ENCODE measurements at regions not wholly inside any gene's neighbourhood (a gene's known extent, or its start where the extent isn't known, plus 50 kb on each side); places are given as distances from the start of the nearest gene placed in this dataset.

DNA sequence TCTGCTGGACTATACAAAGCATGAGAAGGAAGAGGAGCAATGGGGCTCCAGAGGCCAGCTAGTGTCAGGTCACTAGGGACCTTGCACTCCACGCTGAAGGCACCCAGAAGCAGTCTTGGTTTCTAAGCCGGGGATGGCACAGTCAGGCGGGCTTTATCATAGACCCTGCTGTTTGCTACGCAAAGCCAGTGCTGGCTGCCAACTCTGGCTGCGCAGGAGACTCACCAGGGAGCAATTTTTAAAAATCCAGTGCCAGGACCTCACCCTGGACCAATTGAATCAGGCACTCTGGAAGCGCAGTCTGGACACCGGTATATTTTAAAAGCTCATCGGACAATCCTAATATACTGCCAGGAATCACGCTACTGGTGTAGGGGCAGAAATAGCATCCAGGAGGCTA lies 368.5 kb upstream of the XYLT1 start:
- no peak overlapping the region for H3K27ac ChIP-seq
- no peak for DNase-seq
- H3K36me3 ChIP-seq, result no peaks in the 10 kb centered on the region
- intact Hi-C loops (cut with DNase I), result no loop called here
- H3K9me3 ChIP-seq, result no peaks in the 10 kb centered on the region
- TF ChIP-seq CTCF (IDR thresholded peaks at IDR 0.05), result no peak
- H3K27me3 ChIP-seq (ENCODE audit: low read depth), result peaks cover 3% of the 10 kb centered on the region
- H3K4me3 ChIP-seq, result no peak overlapping the region
- no peaks in the 10 kb centered on the region for H3K4me1 ChIP-seq
- ATAC-seq, result no peak

DNA sequence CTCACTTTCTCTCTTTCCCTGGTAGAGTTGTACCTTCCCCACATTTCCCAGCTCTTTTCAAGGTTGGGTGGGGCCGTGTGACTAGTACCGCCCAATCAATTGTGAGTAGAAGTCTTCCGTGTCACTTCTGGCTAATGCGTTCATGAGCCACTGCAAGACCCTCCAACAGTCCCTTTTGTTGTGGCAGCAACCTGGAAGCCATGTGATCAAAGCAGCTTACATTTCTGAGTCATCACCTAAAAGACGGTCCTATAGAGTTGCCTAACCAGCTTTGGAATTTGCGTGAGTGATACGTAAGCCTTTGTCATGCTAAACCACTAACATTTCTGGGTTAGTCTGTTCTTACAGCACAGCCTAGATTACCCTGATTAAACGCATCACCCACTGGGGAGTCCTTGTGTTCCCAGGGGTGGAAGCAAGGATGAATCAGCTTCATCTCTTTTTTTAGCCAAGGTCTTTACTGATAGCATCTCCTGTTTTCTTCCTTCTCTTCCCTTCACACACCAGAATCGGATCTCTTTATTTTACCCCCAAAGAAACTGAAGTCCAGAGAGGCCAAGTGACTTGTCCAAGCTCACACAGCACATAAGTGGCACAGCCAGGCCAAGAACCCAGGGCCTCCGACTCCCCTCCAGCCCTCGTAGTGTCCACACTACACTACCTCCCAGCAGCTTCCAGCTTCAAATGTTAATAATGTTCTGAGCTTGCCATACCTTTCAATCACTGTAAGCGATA lies 366.3 kb upstream of the XYLT1 start:
- ATAC-seq, result no peak
- no peak overlapping the region for H3K27ac ChIP-seq
- H3K27me3 ChIP-seq (ENCODE audit: low read depth), result peaks cover 3% of the 10 kb centered on the region
- H3K4me1 ChIP-seq, result no peaks in the 10 kb centered on the region
- H3K9me3 ChIP-seq, result no peaks in the 10 kb centered on the region
- no peak for TF ChIP-seq CTCF (IDR thresholded peaks at IDR 0.05)
- DNase-seq, result no peak
- no peak overlapping the region for H3K4me3 ChIP-seq
- no peaks in the 10 kb centered on the region for H3K36me3 ChIP-seq
- intact Hi-C loops (cut with DNase I), result no loop called here

- no peak overlapping the region for H3K4me3 ChIP-seq
- H3K36me3 ChIP-seq, result no peaks in the 10 kb centered on the region
- no peak for TF ChIP-seq CTCF (IDR thresholded peaks at IDR 0.05)
- no peak for DNase-seq
- H3K27me3 ChIP-seq (ENCODE audit: low read depth), result peaks cover 3% of the 10 kb centered on the region
- no peaks in the 10 kb centered on the region for H3K9me3 ChIP-seq
- no peak for ATAC-seq
- intact Hi-C loops (cut with DNase I), result no loop called here
- H3K4me1 ChIP-seq, result no peaks in the 10 kb centered on the region
- H3K27ac ChIP-seq, result no peak overlapping the region
Measured at GRCh38 chr16:17835118-17835876, 364.5 kb upstream of the XYLT1 start.

GRCh38 chr16:17832738-17833137 lies 362.0 kb upstream of the XYLT1 start:
- TF ChIP-seq CTCF (IDR thresholded peaks at IDR 0.05), result no peak
- H3K27ac ChIP-seq, result no peak overlapping the region
- no peaks in the 10 kb centered on the region for H3K36me3 ChIP-seq
- H3K4me1 ChIP-seq, result no peaks in the 10 kb centered on the region
- no peak for ATAC-seq
- intact Hi-C loops (cut with DNase I), result no loop called here
- H3K4me3 ChIP-seq, result no peak overlapping the region
- no peaks in the 10 kb centered on the region for H3K9me3 ChIP-seq
- peaks cover 3% of the 10 kb centered on the region for H3K27me3 ChIP-seq (ENCODE audit: low read depth)
- no peak for DNase-seq

- Histone ChIP-seq H3K36me3 (no peaks in the 10 kb centered on the region), H3K4me3 (no peak overlapping the region), H3K9me3 (no peaks in the 10 kb centered on the region), H3K27me3 (ENCODE audit: low read depth) (peaks cover 3% of the 10 kb centered on the region), H3K4me1 (no peaks in the 10 kb centered on the region), H3K27ac (no peak overlapping the region)
- DNase-seq (no peak), ATAC-seq (no peak)
- TF ChIP-seq CTCF (IDR thresholded peaks at IDR 0.05), result no peak
- intact Hi-C loops (cut with DNase I), result no loop called here
Measured at GRCh38 chr16:17831330-17831729, 360.6 kb upstream of the XYLT1 start.
